ENCODE measurements at regions not wholly inside any gene's neighbourhood (a gene's known extent, or its start where the extent isn't known, plus 50 kb on each side); places are given as distances from the start of the nearest gene placed in this dataset.
"Not testable (repeated sequence)": the region's sequence is repeated elsewhere in the genome, so short reads cannot be mapped to it uniquely, and the experiment has no call there.

GRCh38 chr2:741195-741496 is 63.9 kb upstream of the TMEM18 start:
- no peaks in the 10 kb centered on the region for H3K9me3 ChIP-seq (ENCODE audit: control insufficient read depth, insufficient read depth, low read length)
- no peaks in the 10 kb centered on the region for H3K27me3 ChIP-seq (ENCODE audit: control insufficient read depth, insufficient read depth, low read length)
- no peak overlapping the region for H3K9ac ChIP-seq (ENCODE audit: low read depth, low read length)
- H3K4me3 ChIP-seq (ENCODE audit: low read depth, low read length), result peak overlapping the region; percentile 63
- H3K4me1 ChIP-seq (ENCODE audit: control insufficient read depth, insufficient read depth, low read length), result peaks cover 7% of the 10 kb centered on the region
- no peaks in the 10 kb centered on the region for H3K36me3 ChIP-seq (ENCODE audit: control insufficient read depth, insufficient read depth, low read length)

- H3K4me1 ChIP-seq (ENCODE audit: control insufficient read depth, insufficient read depth, low read length); H3K9me3 ChIP-seq (ENCODE audit: control insufficient read depth, insufficient read depth, low read length); H3K27me3 ChIP-seq (ENCODE audit: control insufficient read depth, insufficient read depth, low read length); H3K36me3 ChIP-seq (ENCODE audit: control insufficient read depth, insufficient read depth, low read length); H3K9ac ChIP-seq (ENCODE audit: low read depth, low read length): not testable (repeated sequence)
- H3K4me3 ChIP-seq (ENCODE audit: low read depth, low read length), result peak overlapping the region; percentile 63
Observed at GRCh38 chr2:740322-741194, 63.4 kb upstream of the TMEM18 start.

- H3K9me3 ChIP-seq (ENCODE audit: control insufficient read depth, insufficient read depth, low read length); H3K27me3 ChIP-seq (ENCODE audit: control insufficient read depth, insufficient read depth, low read length); H3K9ac ChIP-seq (ENCODE audit: low read depth, low read length); H3K36me3 ChIP-seq (ENCODE audit: control insufficient read depth, insufficient read depth, low read length); H3K4me1 ChIP-seq (ENCODE audit: control insufficient read depth, insufficient read depth, low read length): not testable (repeated sequence)
- peak overlapping the region; percentile 63 for H3K4me3 ChIP-seq (ENCODE audit: low read depth, low read length)
Observed at GRCh38 chr2:739864-740321, 62.7 kb upstream of the TMEM18 start.

- Histone ChIP-seq H3K9ac (ENCODE audit: low read depth, low read length) (no peak overlapping the region), H3K4me3 (ENCODE audit: low read depth, low read length) (no peak overlapping the region), H3K36me3 (ENCODE audit: control insufficient read depth, insufficient read depth, low read length) (no peaks in the 10 kb centered on the region), H3K4me1 (ENCODE audit: control insufficient read depth, insufficient read depth, low read length) (peaks cover 7% of the 10 kb centered on the region), H3K9me3 (ENCODE audit: control insufficient read depth, insufficient read depth, low read length) (no peaks in the 10 kb centered on the region), H3K27me3 (ENCODE audit: control insufficient read depth, insufficient read depth, low read length) (no peaks in the 10 kb centered on the region)
Observed at GRCh38 chr2:736939-737338, 59.7 kb upstream of the TMEM18 start.

- H3K9me3 ChIP-seq (ENCODE audit: control insufficient read depth, insufficient read depth, low read length), result no peaks in the 10 kb centered on the region
- H3K36me3 ChIP-seq (ENCODE audit: control insufficient read depth, insufficient read depth, low read length), result no peaks in the 10 kb centered on the region
- H3K27me3 ChIP-seq (ENCODE audit: control insufficient read depth, insufficient read depth, low read length), result no peaks in the 10 kb centered on the region
- no peak overlapping the region for H3K9ac ChIP-seq (ENCODE audit: low read depth, low read length)
- H3K4me1 ChIP-seq (ENCODE audit: control insufficient read depth, insufficient read depth, low read length), result peaks cover 5% of the 10 kb centered on the region
- no peak overlapping the region for H3K4me3 ChIP-seq (ENCODE audit: low read depth, low read length)
Observed at GRCh38 chr2:735670-736218, 58.5 kb upstream of the TMEM18 start.

- Histone ChIP-seq H3K27me3 (ENCODE audit: control insufficient read depth, insufficient read depth, low read length) (no peaks in the 10 kb centered on the region), H3K4me1 (ENCODE audit: control insufficient read depth, insufficient read depth, low read length) (peaks cover 12% of the 10 kb centered on the region), H3K4me3 (ENCODE audit: low read depth, low read length) (no peak overlapping the region), H3K9ac (ENCODE audit: low read depth, low read length) (no peak overlapping the region), H3K9me3 (ENCODE audit: control insufficient read depth, insufficient read depth, low read length) (no peaks in the 10 kb centered on the region), H3K36me3 (ENCODE audit: control insufficient read depth, insufficient read depth, low read length) (no peaks in the 10 kb centered on the region)
Observed at GRCh38 chr2:734496-734895, 57.3 kb upstream of the TMEM18 start.

- H3K27me3 ChIP-seq (ENCODE audit: control insufficient read depth, insufficient read depth, low read length), result no peaks in the 10 kb centered on the region
- no peak overlapping the region for H3K4me3 ChIP-seq (ENCODE audit: low read depth, low read length)
- H3K9me3 ChIP-seq (ENCODE audit: control insufficient read depth, insufficient read depth, low read length), result no peaks in the 10 kb centered on the region
- no peak overlapping the region for H3K9ac ChIP-seq (ENCODE audit: low read depth, low read length)
- H3K4me1 ChIP-seq (ENCODE audit: control insufficient read depth, insufficient read depth, low read length), result peaks cover 13% of the 10 kb centered on the region
- no peaks in the 10 kb centered on the region for H3K36me3 ChIP-seq (ENCODE audit: control insufficient read depth, insufficient read depth, low read length)
Observed at GRCh38 chr2:733495-733894, 56.3 kb upstream of the TMEM18 start.

GRCh38 chr2:733001-733400 is 55.8 kb upstream of the TMEM18 start:
- no peaks in the 10 kb centered on the region for H3K9me3 ChIP-seq (ENCODE audit: control insufficient read depth, insufficient read depth, low read length)
- H3K4me1 ChIP-seq (ENCODE audit: control insufficient read depth, insufficient read depth, low read length), result peaks cover 17% of the 10 kb centered on the region

GRCh38 chr2:731711-732110 is 54.5 kb upstream of the TMEM18 start:
- Histone ChIP-seq H3K9ac (ENCODE audit: low read depth, low read length) (no peak overlapping the region), H3K9me3 (ENCODE audit: control insufficient read depth, insufficient read depth, low read length) (no peaks in the 10 kb centered on the region), H3K36me3 (ENCODE audit: control insufficient read depth, insufficient read depth, low read length) (no peaks in the 10 kb centered on the region), H3K27me3 (ENCODE audit: control insufficient read depth, insufficient read depth, low read length) (no peaks in the 10 kb centered on the region), H3K4me3 (ENCODE audit: low read depth, low read length) (no peak overlapping the region), H3K4me1 (ENCODE audit: control insufficient read depth, insufficient read depth, low read length) (peaks cover 18% of the 10 kb centered on the region)

More at GRCh38 chr2:733001-733400, 55.8 kb upstream of the TMEM18 start:
- Histone ChIP-seq H3K4me3 (ENCODE audit: low read depth, low read length) (no peak overlapping the region), H3K36me3 (ENCODE audit: control insufficient read depth, insufficient read depth, low read length) (no peaks in the 10 kb centered on the region), H3K9ac (ENCODE audit: low read depth, low read length) (no peak overlapping the region), H3K27me3 (ENCODE audit: control insufficient read depth, insufficient read depth, low read length) (no peaks in the 10 kb centered on the region)

- peak overlapping the region; percentile 2 for H3K4me3 ChIP-seq (ENCODE audit: low read depth, low read length)
- H3K9me3 ChIP-seq (ENCODE audit: control insufficient read depth, insufficient read depth, low read length), result no peaks in the 10 kb centered on the region
- peaks cover 18% of the 10 kb centered on the region for H3K4me1 ChIP-seq (ENCODE audit: control insufficient read depth, insufficient read depth, low read length)
- H3K36me3 ChIP-seq (ENCODE audit: control insufficient read depth, insufficient read depth, low read length), result no peaks in the 10 kb centered on the region
- no peaks in the 10 kb centered on the region for H3K27me3 ChIP-seq (ENCODE audit: control insufficient read depth, insufficient read depth, low read length)
- no peak overlapping the region for H3K9ac ChIP-seq (ENCODE audit: low read depth, low read length)
Observed at GRCh38 chr2:729376-729861, 52.2 kb upstream of the TMEM18 start.

GRCh38 chr2:728165-728564 is 51.0 kb upstream of the TMEM18 start:
- Histone ChIP-seq H3K9ac (ENCODE audit: low read depth, low read length) (no peak overlapping the region), H3K36me3 (ENCODE audit: control insufficient read depth, insufficient read depth, low read length) (no peaks in the 10 kb centered on the region), H3K9me3 (ENCODE audit: control insufficient read depth, insufficient read depth, low read length) (no peaks in the 10 kb centered on the region), H3K27me3 (ENCODE audit: control insufficient read depth, insufficient read depth, low read length) (no peaks in the 10 kb centered on the region), H3K4me1 (ENCODE audit: control insufficient read depth, insufficient read depth, low read length) (peaks cover 26% of the 10 kb centered on the region), H3K4me3 (ENCODE audit: low read depth, low read length) (no peak overlapping the region)

GRCh38 chr2:727071-727470 is 49.9 kb upstream of the TMEM18 start:
- Histone ChIP-seq H3K9ac (ENCODE audit: low read depth, low read length) (no peak overlapping the region), H3K36me3 (ENCODE audit: control insufficient read depth, insufficient read depth, low read length) (no peaks in the 10 kb centered on the region), H3K9me3 (ENCODE audit: control insufficient read depth, insufficient read depth, low read length) (no peaks in the 10 kb centered on the region), H3K4me3 (ENCODE audit: low read depth, low read length) (no peak overlapping the region), H3K27me3 (ENCODE audit: control insufficient read depth, insufficient read depth, low read length) (no peaks in the 10 kb centered on the region), H3K4me1 (ENCODE audit: control insufficient read depth, insufficient read depth, low read length) (peaks cover 26% of the 10 kb centered on the region)

Measured in iPS-15b (cell line).